ENCODE measurements at regions not wholly inside any gene's neighbourhood (a gene's known extent, or its start where the extent isn't known, plus 50 kb on each side); places are given as distances from the start of the nearest gene placed in this dataset.

- POLR2A ChIA-PET: no interaction called here
- DNase-seq (ENCODE audit: low read depth): no peak
- Histone ChIP-seq H3K36me3 (ENCODE audit: control insufficient read depth, insufficient read depth, low read length) (no peaks in the 10 kb centered on the region), H3K4me3 (ENCODE audit: low read depth, low read length) (no peak overlapping the region), H3K27me3 (ENCODE audit: control insufficient read depth, insufficient read depth, low read length) (no peaks in the 10 kb centered on the region)
- CTCF ChIA-PET: no interaction called here
- TF ChIP-seq CTCF (IDR thresholded peaks at IDR 0.05; ENCODE audit: insufficient read depth, low read depth, low read length): no peak
Measured at GRCh38 chr6:114839019-114839418, 496.2 kb upstream of the HS3ST5 start.

- DNase-seq (ENCODE audit: low read depth): no peak
- no peak for TF ChIP-seq CTCF (IDR thresholded peaks at IDR 0.05; ENCODE audit: insufficient read depth, low read depth, low read length)
- H3K27me3 ChIP-seq (ENCODE audit: control insufficient read depth, insufficient read depth, low read length): no peaks in the 10 kb centered on the region
- no peaks in the 10 kb centered on the region for H3K36me3 ChIP-seq (ENCODE audit: control insufficient read depth, insufficient read depth, low read length)
- ChIA-PET CTCF (interaction anchor here (1.7 kb wide), 1 partner anchor 41 kb away, joined by 3 read pairs; no protein-coding TSS in a partner anchor), POLR2A (no interaction called here)
- no peak overlapping the region for H3K4me3 ChIP-seq (ENCODE audit: low read depth, low read length)
Measured at GRCh38 chr6:114833211-114833610, 490.4 kb upstream of the HS3ST5 start.

- Histone ChIP-seq H3K36me3 (ENCODE audit: control insufficient read depth, insufficient read depth, low read length) (no peaks in the 10 kb centered on the region), H3K4me3 (ENCODE audit: low read depth, low read length) (no peak overlapping the region), H3K27me3 (ENCODE audit: control insufficient read depth, insufficient read depth, low read length) (no peaks in the 10 kb centered on the region)
- TF ChIP-seq CTCF (IDR thresholded peaks at IDR 0.05; ENCODE audit: insufficient read depth, low read depth, low read length): no peak
- DNase-seq (ENCODE audit: low read depth): no peak
- POLR2A ChIA-PET: no interaction called here
- CTCF ChIA-PET: no interaction called here
Measured at GRCh38 chr6:114830515-114830914, 487.7 kb upstream of the HS3ST5 start.

GRCh38 chr6:114827135-114827534, 484.3 kb upstream of the HS3ST5 start:
- no peaks in the 10 kb centered on the region for H3K36me3 ChIP-seq (ENCODE audit: control insufficient read depth, insufficient read depth, low read length)
- no peaks in the 10 kb centered on the region for H3K27me3 ChIP-seq (ENCODE audit: control insufficient read depth, insufficient read depth, low read length)
- TF ChIP-seq CTCF (IDR thresholded peaks at IDR 0.05; ENCODE audit: insufficient read depth, low read depth, low read length): no peak
- CTCF ChIA-PET: no interaction called here
- POLR2A ChIA-PET: no interaction called here
- DNase-seq (ENCODE audit: low read depth): no peak
- no peak overlapping the region for H3K4me3 ChIP-seq (ENCODE audit: low read depth, low read length)

- Histone ChIP-seq H3K4me3 (ENCODE audit: low read depth, low read length) (no peak overlapping the region), H3K27me3 (ENCODE audit: control insufficient read depth, insufficient read depth, low read length) (no peaks in the 10 kb centered on the region), H3K36me3 (ENCODE audit: control insufficient read depth, insufficient read depth, low read length) (no peaks in the 10 kb centered on the region)
- CTCF ChIA-PET: interaction anchor here (0.6 kb wide), 1 partner anchor 911 kb away, joined by 3 read pairs; no protein-coding TSS in a partner anchor
- TF ChIP-seq CTCF (IDR thresholded peaks at IDR 0.05; ENCODE audit: insufficient read depth, low read depth, low read length): no peak
- POLR2A ChIA-PET: no interaction called here
- DNase-seq (ENCODE audit: low read depth): no peak
Measured at GRCh38 chr6:114824409-114824808, 481.6 kb upstream of the HS3ST5 start.
